Epithelial cell of proximal tubule (primary cell): ENCODE measurements at regions not wholly inside any gene's neighbourhood (a gene's known extent, or its start where the extent isn't known, plus 50 kb on each side); places are given as distances from the start of the nearest gene placed in this dataset.

Source experiments
- DNase-seq: peaks from one replicate; pipeline ENCODE4 v3.0.0-alpha.2; 2011; ENCODE audit warnings: low read depth
- H3K4me3 ChIP-seq: 2 replicates; pipeline ENCODE4 v1.5.1; 2011; ENCODE audit warnings: low read depth, mild to moderate bottlenecking, low read length
- TF ChIP-seq, protein P1 (sequence below): conservative IDR thresholded peaks from 2 replicates; pipeline ENCODE4 v1.5.1; 2012; ENCODE audit warnings: low read depth, mild to moderate bottlenecking, low read length

GRCh38 chr12:67854351-67854750 is 134.9 kb upstream of the IFNG-AS1 start:
- no peak for DNase-seq
- no peak overlapping the region for H3K4me3 ChIP-seq
- TF ChIP-seq, protein P1, sequence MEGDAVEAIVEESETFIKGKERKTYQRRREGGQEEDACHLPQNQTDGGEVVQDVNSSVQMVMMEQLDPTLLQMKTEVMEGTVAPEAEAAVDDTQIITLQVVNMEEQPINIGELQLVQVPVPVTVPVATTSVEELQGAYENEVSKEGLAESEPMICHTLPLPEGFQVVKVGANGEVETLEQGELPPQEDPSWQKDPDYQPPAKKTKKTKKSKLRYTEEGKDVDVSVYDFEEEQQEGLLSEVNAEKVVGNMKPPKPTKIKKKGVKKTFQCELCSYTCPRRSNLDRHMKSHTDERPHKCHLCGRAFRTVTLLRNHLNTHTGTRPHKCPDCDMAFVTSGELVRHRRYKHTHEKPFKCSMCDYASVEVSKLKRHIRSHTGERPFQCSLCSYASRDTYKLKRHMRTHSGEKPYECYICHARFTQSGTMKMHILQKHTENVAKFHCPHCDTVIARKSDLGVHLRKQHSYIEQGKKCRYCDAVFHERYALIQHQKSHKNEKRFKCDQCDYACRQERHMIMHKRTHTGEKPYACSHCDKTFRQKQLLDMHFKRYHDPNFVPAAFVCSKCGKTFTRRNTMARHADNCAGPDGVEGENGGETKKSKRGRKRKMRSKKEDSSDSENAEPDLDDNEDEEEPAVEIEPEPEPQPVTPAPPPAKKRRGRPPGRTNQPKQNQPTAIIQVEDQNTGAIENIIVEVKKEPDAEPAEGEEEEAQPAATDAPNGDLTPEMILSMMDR = no peak

DNA sequence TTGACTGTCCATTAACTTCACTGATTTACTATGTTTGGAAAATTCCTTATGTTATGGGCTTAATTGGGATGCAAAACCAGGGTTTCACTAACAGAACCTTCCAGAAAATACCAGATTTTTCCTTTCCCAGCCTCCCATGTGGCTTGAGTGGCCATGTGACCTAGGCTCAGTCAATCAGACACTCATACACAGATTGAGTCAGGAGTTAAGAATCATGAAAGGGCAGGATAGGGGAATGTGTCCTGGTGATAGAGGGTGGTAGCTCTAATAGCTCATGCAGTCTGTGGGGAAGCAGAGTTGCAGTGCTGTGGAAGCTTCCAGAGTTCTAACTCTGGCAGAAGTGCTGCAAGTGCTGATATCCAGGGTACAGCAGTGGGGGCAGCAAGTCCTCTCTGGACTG is 134.1 kb upstream of the IFNG-AS1 start:
- TF ChIP-seq, protein P1 = no peak
- no peak for DNase-seq
- no peak overlapping the region for H3K4me3 ChIP-seq

- no peak overlapping the region for H3K4me3 ChIP-seq
- TF ChIP-seq, protein P1 = no peak
- DNase-seq = no peak
Observed at GRCh38 chr12:67871231-67871630, 118.0 kb upstream of the IFNG-AS1 start.

GRCh38 chr12:67873355-67873754 is 115.9 kb upstream of the IFNG-AS1 start:
- no peak overlapping the region for H3K4me3 ChIP-seq
- TF ChIP-seq, protein P1 = no peak
- no peak for DNase-seq

GRCh38 chr12:67876305-67876915 is 112.8 kb upstream of the IFNG-AS1 start:
- no peak for DNase-seq
- TF ChIP-seq, protein P1 = no peak
- H3K4me3 ChIP-seq = no peak overlapping the region

DNA sequence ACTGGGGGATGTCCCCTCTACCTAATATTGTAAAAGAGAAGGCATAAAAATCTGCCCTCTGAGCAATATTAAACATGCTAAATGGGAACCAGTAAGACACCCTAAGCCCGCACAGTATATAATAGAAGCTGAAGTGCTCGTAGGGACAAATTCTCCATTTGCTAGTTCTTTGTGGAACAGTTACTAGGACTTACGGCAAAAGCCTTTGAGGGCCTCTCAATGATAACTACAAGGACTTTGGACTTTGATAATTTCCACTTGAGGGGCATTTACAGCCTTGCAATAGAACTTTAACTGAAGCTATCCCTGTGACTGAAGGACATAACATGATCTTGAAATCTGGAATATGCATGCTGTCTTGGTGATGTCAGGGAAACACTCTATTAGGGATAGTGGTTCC is 111.5 kb upstream of the IFNG-AS1 start:
- no peak for DNase-seq
- H3K4me3 ChIP-seq = no peak overlapping the region
- TF ChIP-seq, protein P1 = no peak

DNA sequence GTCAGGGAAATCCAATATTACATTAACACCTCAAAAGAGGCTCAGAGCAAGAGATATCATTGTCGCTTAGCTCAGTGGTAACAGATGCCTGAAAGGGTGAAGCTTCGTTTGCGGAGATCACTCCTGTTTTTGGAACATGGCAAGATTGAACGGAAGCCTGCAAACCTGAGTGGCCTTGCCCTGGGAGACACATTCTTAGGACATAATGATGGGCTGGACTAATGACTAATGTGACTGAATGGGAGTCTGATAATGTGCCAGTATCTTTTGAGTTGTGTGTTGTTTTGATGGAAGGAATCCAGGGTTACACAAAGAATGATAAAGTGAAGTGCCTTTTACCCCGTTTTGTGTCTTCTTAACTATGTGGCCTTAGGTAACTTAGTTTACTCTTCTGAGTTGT is 109.3 kb upstream of the IFNG-AS1 start:
- no peak for DNase-seq
- TF ChIP-seq, protein P1 = no peak
- H3K4me3 ChIP-seq = no peak overlapping the region
